Esophagus squamous epithelium (tissue), 5 donors: ENCODE measurements at regions not wholly inside any gene's neighbourhood (a gene's known extent, or its start where the extent isn't known, plus 50 kb on each side); places are given as distances from the start of the nearest gene placed in this dataset.
"Not testable (repeated sequence)": the region's sequence is repeated elsewhere in the genome, so short reads cannot be mapped to it uniquely, and the experiment has no call there.

Experiments
- DNase-seq: peaks from one replicate; lab custom pipeline; 2025; lab: John Stamatoyannopoulos, UW
- H3K27ac ChIP-seq, 4 donors: fragments of 200-600 bp; sonication (generic); one replicate each; pipeline ENCODE4 v1.5.1; 2016 to 2019; ENCODE audit warnings: mild to moderate bottlenecking in 1 of 4
- H3K27me3 ChIP-seq, 4 donors: fragments of 200-600 bp; sonication (generic); 1 replicate in 3 of 4; 2 replicates in 1 of 4; pipeline versions ENCODE4 v1.5.1 to v1.6.0; 2017 to 2021; ENCODE audit warnings: antibody characterized with exemption in 1 of 4
- H3K36me3 ChIP-seq, 3 donors: fragments of 200-600 bp; sonication (generic); one replicate each; pipeline ENCODE4 v1.5.1; 2016 to 2019
- H3K4me1 ChIP-seq, 3 donors: fragments of 200-600 bp; sonication (generic); one replicate each; pipeline ENCODE4 v1.5.1; 2017 to 2019
- H3K4me3 ChIP-seq, 4 donors: fragments of 200-600 bp; sonication (generic); 1 replicate in 3 of 4; 2 replicates in 1 of 4; pipeline ENCODE4 v1.5.1; 2016 to 2019; ENCODE audit warnings: mild to moderate bottlenecking in 2 of 4, moderate library complexity in 1 of 4
- H3K9me3 ChIP-seq, 3 donors: fragments of 200-600 bp; sonication (generic); one replicate each; pipeline ENCODE4 v1.5.1; 2016 to 2019
- CTCF ChIP-seq, 6 experiments: fragments of 450-650 bp in 4 of 6; fragments of 200-600 bp in 2 of 6; sonication (generic) in 2 of 6; IDR thresholded peaks; one replicate each; pipeline ENCODE4 v1.5.1; 2016 to 2019; ENCODE audit warnings: antibody characterized with exemption in 6 of 6, mild to moderate bottlenecking in 4 of 6, moderate library complexity in 4 of 6
- POLR2A ChIP-seq, 4 donors: fragments of 450-650 bp; IDR thresholded peaks; one replicate each; pipeline ENCODE4 v1.6.1; 2017; ENCODE audit warnings: antibody characterized with exemption in 4 of 4, mild to moderate bottlenecking in 4 of 4, moderate library complexity in 3 of 4
- WGBS, 2 donors: methylation state at CpG; one replicate each; pipeline ENCODE4 v1.1.5; 2018; 5-methylcytosine and 5-hydroxymethylcytosine counted together
- intact Hi-C: fragments of 100-400 bp; cut with DNase I; formaldehyde crosslinking; loops from one replicate; pipeline ENCODE4 v1.15.0; 2022
- donor health status: DM: yes; HTN: yes; CAD: no.

- TF ChIP-seq POLR2A (IDR thresholded peaks at IDR 0.05): no peak
- no peak for TF ChIP-seq CTCF (IDR thresholded peaks at IDR 0.05)
- DNase-seq: no peak
- Histone ChIP-seq H3K4me1 (no peaks in the 10 kb centered on the region), H3K27ac (no peak overlapping the region), H3K4me3 (no peak overlapping the region), H3K36me3 (no peaks in the 10 kb centered on the region), H3K27me3 (no peaks in the 10 kb centered on the region), H3K9me3 (no peaks in the 10 kb centered on the region)
- 44 to 64% methylated on average over 6 of the region's 6 CpGs for WGBS, 2 donors
- intact Hi-C loops: no loop called here
Measured at GRCh38 chrX:50967736-50968135, 57.2 kb downstream of the BMP15 start.

DNA sequence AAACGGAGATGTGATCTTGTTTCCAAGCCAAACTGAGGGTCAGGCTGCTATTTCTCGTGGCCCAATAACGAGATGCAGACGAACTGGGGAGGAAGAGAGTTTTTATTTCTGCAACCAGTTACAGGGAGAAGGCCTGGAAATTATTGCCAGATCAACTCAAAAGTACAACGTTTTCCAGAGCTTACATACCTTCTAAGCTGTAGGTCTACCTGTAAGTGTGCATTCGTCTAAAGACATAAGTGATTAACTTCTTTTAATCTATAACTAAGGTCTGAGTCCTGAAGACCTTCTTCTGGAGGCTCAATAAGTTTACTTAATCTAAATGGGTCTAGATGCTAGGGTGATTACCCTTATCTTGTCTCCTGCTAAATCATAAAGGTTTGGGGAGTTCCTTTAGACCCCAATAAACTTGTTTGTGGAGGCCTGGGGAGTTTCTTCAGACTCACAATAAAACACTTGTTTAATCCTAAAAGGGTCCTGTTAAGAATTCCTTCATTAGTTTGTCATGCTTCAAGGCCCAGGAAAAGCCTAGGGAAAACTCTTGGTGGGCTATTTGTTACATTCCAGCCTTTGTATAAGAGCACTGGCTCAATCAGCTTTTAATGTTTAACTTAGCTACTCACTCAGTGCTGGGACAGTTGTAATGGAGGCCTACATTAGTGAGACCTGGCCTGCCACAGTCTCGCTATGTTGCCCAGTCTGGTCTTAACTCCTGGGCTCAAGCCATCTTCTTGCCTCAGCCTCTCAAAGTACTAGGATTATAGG, 58.5 kb downstream of the BMP15 start:
- H3K27ac ChIP-seq, H3K9me3 ChIP-seq, H3K4me1 ChIP-seq, H3K27me3 ChIP-seq, H3K36me3 ChIP-seq, DNase-seq, intact Hi-C loops, H3K4me3 ChIP-seq: not testable (repeated sequence)
- 45 to 72% methylated on average over 6 of the region's 7 CpGs for WGBS, 2 donors

- H3K4me3 ChIP-seq: no peak overlapping the region
- H3K27ac ChIP-seq: no peak overlapping the region
- no peaks in the 10 kb centered on the region for H3K36me3 ChIP-seq
- intact Hi-C loops: no loop called here
- no peak for DNase-seq
- TF ChIP-seq POLR2A (IDR thresholded peaks at IDR 0.05): no peak
- TF ChIP-seq CTCF (IDR thresholded peaks at IDR 0.05): no peak
- H3K27me3 ChIP-seq: no peaks in the 10 kb centered on the region
- H3K9me3 ChIP-seq: no peaks in the 10 kb centered on the region
- 62 to 71% methylated on average over 2 of the region's 2 CpGs for WGBS, 2 donors
- H3K4me1 ChIP-seq: no peaks in the 10 kb centered on the region
Measured at GRCh38 chrX:50971395-50971794, 60.9 kb downstream of the BMP15 start.

DNA sequence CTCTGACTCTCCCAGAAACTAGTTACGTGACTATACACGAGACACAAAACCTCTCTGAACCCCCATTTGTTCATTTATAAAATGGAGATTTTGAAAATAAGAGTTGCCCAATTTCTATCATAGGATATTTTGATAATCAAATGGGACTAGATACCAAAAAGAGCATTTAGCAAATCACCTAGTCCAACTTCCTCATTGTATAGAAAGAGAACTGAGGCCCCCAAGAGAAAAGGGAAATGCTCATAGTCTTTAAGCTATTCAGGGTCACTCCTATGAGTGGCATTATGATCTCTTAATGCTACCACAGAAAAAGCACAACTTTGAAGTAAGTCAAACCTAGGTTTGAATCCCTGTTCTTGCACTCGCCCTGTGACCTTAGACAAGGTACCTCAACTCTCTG, 62.7 kb downstream of the BMP15 start:
- Histone ChIP-seq H3K36me3 (no peaks in the 10 kb centered on the region), H3K4me3 (no peak overlapping the region), H3K27me3 (no peaks in the 10 kb centered on the region), H3K9me3 (no peaks in the 10 kb centered on the region), H3K27ac (no peak overlapping the region), H3K4me1 (no peaks in the 10 kb centered on the region)
- intact Hi-C loops: no loop called here
- DNase-seq: no peak
- TF ChIP-seq POLR2A (IDR thresholded peaks at IDR 0.05) (no peak), CTCF (IDR thresholded peaks at IDR 0.05) (no peak)
- WGBS, 2 donors: 62 to 70% methylated on average over 3 of the region's 3 CpGs

- TF ChIP-seq POLR2A (IDR thresholded peaks at IDR 0.05): no peak
- no peak for TF ChIP-seq CTCF (IDR thresholded peaks at IDR 0.05)
- no peak for DNase-seq
- Histone ChIP-seq H3K4me1 (no peaks in the 10 kb centered on the region), H3K9me3 (no peaks in the 10 kb centered on the region), H3K36me3 (no peaks in the 10 kb centered on the region), H3K27ac (no peak overlapping the region), H3K4me3 (no peak overlapping the region), H3K27me3 (peaks cover 0 to 3% (median 0%) of the 10 kb centered on the region in 4 donors)
- WGBS, 2 donors: 64 to 70% methylated on average over 5 to 13 of the region's 13 CpGs
- intact Hi-C loops: no loop called here
Measured at GRCh38 chrX:50978920-50979682, 68.6 kb downstream of the BMP15 start.
